ENCODE measurements at regions not wholly inside any gene's neighbourhood (a gene's known extent, or its start where the extent isn't known, plus 50 kb on each side); places are given as distances from the start of the nearest gene placed in this dataset.

- TF ChIP-seq CTCF (IDR thresholded peaks at IDR 0.05) = no peak
- no peak for TF ChIP-seq POLR2A (IDR thresholded peaks at IDR 0.05)
Measured at GRCh38 chr6:40928763-40929162, 110.3 kb downstream of the UNC5CL start.

All from right lobe of liver (tissue), 4 donors.